Activated naive CD4-positive, alpha-beta T cell treated with Interleukin-2 at 50 U/mL for 16 hours (primary cell): ENCODE measurements at regions not wholly inside any gene's neighbourhood (a gene's known extent, or its start where the extent isn't known, plus 50 kb on each side); places are given as distances from the start of the nearest gene placed in this dataset.

ENCODE experiments used
- DNase-seq: peaks from one replicate; pipeline ENCODE4 v3.0.0-alpha.2; 2020

GRCh38 chrX:5829469-5829868, 399.2 kb downstream of the NLGN4X start:
- DNase-seq, result no peak

- DNase-seq, result no peak
Measured at GRCh38 chrX:5829060-5829459, 399.6 kb downstream of the NLGN4X start.

DNA sequence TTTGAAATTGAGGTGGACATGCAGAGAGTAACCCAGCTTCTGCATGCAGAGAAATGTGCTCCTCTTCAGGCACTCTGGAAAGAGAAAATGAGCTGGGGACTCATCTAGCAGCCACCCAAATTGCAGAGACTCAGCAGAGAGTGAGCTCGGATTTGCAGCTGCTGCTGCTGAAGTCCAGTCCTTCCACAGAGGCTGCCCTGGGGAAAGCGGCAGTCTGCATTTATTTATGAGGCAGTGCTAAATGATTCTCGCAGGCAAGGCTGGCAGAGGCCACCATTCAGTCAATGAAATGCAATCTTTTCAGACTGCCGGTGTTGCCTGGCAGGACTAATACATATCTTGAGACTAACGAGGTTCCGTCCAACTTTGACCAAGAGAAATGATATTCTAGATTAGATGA, 404.8 kb downstream of the NLGN4X start:
- DNase-seq, result no peak

DNA sequence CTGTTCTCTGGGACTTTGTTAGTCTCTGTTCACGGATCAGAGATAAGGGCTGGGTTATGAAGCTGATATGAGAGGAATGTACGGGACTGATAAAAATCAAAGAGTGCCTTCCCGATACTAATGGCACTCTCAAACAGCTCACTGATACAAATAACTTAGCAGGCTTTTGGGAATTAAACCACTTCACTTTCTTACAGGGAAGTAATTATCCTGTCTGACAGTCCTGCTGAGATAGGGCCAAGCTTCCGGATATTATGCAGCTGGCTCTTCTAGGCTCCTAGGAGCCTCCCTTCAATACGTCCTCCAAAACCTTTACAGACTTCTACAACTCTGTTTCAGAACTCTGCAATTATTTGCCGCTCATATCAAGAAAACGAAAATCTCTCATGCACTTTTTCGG, 418.0 kb downstream of the NLGN4X start:
- DNase-seq, result no peak

DNA sequence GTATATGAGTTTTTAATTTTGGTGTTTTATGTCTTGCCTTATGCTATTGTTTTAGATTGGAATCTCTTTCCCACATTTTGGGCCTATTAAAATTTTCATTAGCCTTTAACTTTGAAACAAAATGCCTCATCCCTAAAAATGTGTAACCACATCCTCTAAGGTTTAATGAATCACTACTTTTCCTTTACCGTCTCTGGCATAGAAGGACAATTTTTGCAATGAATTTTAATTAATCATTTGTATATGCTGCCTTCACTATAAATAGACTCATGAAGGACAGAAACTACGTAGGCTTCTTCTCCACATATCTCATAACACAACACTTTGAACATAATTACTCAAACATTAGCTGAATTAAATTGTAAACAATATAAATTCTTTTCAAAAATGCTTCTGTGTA, 421.5 kb downstream of the NLGN4X start:
- DNase-seq, result no peak

DNA sequence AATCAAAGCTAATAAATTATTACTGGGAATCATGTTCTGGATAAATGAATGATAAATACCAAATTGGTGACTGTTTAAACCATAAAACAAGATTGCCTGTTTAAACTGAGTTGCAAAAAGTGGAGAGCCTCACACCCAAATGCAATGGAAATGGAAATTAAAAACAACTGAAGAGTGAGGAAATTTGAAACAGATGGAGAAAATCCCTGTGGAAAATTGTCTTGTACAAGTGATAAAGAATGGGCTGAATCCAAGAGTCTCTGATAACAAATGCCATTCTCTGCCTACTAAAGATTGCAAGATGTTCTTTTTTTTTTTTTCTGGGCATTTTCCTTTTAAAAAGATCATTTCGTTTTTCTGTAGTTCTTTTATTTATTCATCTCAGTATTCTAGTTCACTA, 426.3 kb downstream of the NLGN4X start:
- DNase-seq, result no peak

GRCh38 chrX:5791721-5792120, 436.9 kb downstream of the NLGN4X start:
- no peak for DNase-seq

GRCh38 chrX:5788910-5789309, 439.8 kb downstream of the NLGN4X start:
- no peak for DNase-seq

GRCh38 chrX:5780821-5781220, 447.8 kb downstream of the NLGN4X start:
- DNase-seq, result no peak

DNA sequence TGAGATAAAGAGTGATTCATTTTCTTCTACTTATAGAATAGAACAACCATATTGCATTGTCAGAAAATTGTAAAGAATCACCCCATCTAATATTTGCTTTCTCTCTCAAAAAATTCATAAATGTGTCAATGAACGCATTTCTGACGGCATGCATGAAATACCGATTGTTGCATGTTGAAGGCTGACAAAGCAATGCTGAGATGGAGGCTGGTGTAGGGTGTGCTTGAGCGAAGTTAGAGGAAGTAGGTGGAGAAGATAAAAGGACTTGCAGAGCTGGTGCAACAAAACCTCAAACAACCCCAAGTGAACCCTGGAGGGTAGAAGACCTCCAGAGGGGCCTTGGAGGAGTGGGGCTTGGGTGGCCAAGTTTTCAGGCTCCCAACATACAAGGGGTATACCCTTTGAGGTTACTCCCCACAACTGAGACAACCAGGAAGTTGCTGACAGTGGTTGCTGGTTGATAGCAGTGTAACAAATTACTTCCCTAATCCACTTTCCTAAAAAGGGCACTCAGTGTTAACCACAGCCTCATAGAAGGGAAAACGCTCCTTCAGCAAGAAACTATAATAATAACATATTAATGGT, 452.7 kb downstream of the NLGN4X start:
- DNase-seq, result no peak

GRCh38 chrX:5774446-5774845, 454.2 kb downstream of the NLGN4X start:
- DNase-seq, result no peak

DNA sequence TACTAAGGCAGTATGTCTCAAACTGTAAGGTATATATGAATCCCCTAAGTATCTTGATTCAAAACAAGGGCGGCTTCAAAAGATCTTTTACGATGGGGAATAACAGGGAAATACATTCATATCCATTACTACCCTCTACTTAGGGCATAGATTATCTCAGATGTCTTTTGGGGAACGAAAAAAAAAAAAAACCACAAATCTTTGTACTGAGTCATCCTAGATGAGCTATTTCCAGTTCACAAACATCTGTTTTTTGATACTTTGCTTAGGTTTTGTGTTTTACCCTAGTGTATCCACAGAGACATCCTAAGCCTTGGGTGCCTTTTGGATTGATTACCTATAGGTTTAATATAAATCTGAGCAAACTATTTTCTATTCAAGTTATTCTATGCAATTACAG, 457.2 kb downstream of the NLGN4X start:
- DNase-seq, result no peak

GRCh38 chrX:5756616-5757015, 472.1 kb downstream of the NLGN4X start:
- DNase-seq, result no peak

- no peak for DNase-seq
Measured at GRCh38 chrX:5753291-5753690, 475.4 kb downstream of the NLGN4X start.

DNA sequence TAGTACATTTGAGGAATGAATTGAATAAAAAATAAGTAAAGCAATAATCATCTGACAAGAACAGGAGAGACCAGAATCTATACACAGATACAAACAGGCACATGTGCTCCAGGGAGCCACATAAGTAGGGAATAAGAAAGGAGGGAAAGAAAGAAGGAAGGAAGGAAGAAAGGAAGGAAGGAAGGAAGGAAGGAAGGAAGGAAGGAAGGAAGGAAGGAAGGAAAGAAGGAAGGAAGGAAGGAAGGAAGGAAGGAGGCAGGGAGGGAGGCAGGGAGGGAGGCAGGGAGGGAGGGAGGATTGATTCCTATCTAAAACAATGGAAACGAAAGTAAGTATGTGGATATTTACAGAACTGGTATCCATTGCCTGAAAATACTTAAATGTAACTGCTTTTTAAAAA, 475.8 kb downstream of the NLGN4X start:
- no peak for DNase-seq

DNA sequence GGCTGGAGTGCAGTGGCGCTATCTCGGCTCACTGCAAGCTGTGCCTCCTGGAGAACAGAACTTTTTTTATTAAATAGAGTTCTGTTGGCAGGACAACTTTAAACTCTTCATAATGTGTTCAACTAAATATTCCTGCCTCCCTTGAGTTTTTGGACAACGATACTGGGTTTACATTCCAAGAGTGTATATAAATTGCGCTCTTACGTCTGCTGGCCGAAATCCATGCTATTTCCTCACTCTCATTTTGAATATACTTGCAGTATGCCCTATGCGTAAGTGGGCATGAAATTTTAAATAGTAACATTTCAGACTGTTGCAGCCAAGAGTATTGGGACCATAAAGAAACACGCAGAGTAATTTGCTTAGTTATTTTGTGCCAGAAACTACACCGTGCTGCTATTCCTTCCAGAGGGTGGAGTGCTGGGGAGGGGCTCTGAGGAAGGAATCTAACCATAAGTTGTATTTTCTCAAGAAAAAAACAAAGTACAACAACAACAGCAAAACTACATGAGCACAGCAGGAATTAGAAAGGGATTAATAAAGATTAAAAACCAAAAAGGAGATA, 480.0 kb downstream of the NLGN4X start:
- DNase-seq, result no peak

DNA sequence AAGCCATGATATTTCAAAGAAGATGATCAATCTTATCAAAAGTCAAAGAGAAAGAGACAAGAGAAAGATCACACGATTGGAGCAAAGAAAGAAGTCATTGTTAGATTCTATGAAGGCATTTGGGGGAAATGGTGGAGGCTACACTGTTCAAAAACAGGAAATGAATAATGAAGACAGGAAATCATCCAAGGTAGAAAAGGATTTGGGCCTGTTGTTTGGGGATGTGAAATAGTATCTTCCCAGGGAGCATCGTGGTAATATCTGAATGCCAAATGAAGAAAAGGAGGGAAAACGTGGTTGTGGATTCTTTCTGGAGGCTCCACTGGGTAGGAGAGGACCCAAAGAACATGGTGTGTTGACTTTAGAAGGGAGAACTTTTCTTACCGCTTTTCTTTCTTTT, 482.4 kb downstream of the NLGN4X start:
- DNase-seq, result no peak

DNA sequence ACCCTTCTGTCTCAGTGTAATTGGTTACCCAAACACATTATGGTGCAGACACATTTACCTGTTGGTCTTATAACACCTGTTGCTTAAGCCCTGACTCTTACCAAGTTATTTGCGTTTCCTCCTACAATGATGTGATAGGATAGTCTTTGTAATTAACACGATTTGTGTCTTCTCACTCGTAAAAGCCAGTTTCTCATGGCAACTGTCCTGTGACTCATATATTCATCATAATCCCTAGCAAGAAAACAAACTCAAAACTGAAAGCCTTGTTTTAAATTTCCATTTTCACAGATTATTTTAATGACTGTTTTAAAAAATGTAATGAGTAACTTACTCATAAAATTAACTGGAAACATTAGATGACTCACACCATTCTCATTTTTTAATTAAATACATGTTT, 495.2 kb downstream of the NLGN4X start:
- DNase-seq, result no peak

GRCh38 chrX:5730556-5730955, 498.1 kb downstream of the NLGN4X start:
- no peak for DNase-seq

DNA sequence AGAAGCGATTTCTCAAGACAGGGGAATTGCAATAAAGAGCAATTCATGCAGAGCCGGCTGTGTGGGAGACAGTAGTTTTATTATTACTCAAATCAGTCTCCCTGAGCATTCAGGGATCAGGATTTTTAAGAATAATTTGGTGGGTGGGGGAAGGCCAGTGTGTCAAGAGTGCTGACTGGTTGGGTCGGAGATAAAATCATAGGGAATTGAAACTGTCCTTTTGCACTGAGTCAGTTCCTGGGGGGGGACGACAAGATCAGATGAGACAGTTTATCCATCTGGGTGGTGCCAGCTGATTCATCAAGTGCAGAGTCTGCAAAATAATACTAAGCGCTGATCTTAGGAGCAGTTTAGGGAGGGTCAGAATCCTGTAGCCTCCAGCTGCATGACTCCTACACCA, 502.4 kb downstream of the NLGN4X start:
- no peak for DNase-seq

DNA sequence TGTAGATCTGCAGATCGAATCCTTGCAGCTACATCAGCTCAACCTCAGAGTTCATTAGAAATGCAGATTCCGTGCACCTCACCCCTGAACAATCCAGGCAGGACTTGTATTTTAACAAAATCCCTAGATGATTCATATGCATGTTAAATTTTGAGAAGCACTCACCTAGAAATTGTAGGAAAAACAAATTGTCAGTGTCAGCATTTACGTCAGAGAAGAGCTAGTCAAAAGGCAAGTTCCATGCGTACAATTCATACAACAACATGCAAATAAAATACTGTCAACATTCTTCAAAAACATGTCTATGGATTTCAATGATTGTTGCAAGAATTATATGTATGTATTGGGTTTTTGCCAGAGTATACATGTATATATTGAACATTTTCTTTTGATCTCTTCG, 504.5 kb downstream of the NLGN4X start:
- no peak for DNase-seq

- DNase-seq, result no peak
Measured at GRCh38 chrX:5718651-5719050, 510.0 kb downstream of the NLGN4X start.

GRCh38 chrX:5716666-5717065, 512.0 kb downstream of the NLGN4X start:
- DNase-seq, result no peak

DNA sequence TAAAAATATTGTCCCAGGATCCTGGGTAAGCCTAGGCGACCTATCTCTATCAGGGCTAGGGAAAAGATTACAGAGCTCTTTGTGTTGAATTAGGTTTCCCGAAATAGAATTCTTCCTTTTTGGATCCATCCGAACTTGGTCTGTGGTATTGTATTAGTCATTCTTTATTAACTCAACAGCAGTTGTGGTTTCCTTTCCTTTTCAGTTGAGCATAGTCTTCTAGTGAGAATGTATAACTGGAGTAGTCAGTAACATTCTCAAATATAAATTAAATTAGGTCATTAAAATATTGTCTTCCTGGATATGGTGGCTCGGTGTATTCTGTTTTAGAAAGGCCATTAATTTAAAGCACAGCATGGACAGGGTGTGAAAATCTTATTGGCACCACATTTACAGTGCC, 520.4 kb downstream of the NLGN4X start:
- no peak for DNase-seq

- DNase-seq, result no peak
Measured at GRCh38 chrX:5702890-5703289, 525.8 kb downstream of the NLGN4X start.

DNA sequence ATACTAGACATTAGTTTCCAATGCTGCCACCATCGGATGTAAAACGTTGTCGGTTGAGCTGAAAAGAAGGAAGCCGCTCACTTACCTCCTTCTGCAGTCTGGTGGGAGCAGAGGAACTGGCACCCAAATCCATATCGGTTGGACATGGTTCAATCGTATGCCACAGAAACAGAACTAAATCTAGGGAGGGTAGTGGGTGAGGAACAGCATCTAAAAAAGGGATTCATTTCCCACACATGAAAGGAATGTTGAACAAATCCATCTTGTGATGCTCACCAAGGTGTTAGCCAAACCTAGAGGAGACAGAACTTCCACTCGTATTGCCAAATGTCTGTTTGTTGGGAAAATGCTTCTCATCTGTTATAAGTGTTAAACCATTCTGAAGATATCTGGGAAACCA, 532.7 kb downstream of the NLGN4X start:
- no peak for DNase-seq
